Stimulated activated CD8-positive, alpha-beta memory T cell treated with anti-CD3 and anti-CD28 coated beads, Interleukin-4, amount 100 ng/mL, for 48 hours (primary cell): ENCODE measurements at regions not wholly inside any gene's neighbourhood (a gene's known extent, or its start where the extent isn't known, plus 50 kb on each side); places are given as distances from the start of the nearest gene placed in this dataset.
A peak's percentile ranks its signal among the peaks of the same experiment; 100 is the strongest.

Experiments
- DNase-seq: peaks from one replicate; pipeline ENCODE4 v3.0.0-alpha.2; 2020

GRCh38 chr16:85300406-85300968 lies 188.2 kb upstream of the CIBAR2 start:
- no peak for DNase-seq

- no peak for DNase-seq
These were observed 189.0 kb upstream of the CIBAR2 start for GRCh38 chr16:85301231-85301630.

- no peak for DNase-seq
These were observed 190.0 kb upstream of the CIBAR2 start for GRCh38 chr16:85302018-85302847.

- DNase-seq, result no peak
These were observed 190.6 kb upstream of the CIBAR2 start for GRCh38 chr16:85302848-85303353.

- peak; percentile 89 for DNase-seq
These were observed 191.1 kb upstream of the CIBAR2 start for GRCh38 chr16:85303354-85303883.

GRCh38 chr16:85304337-85304736 lies 192.1 kb upstream of the CIBAR2 start:
- DNase-seq, result no peak

GRCh38 chr16:85306071-85306792 lies 194.0 kb upstream of the CIBAR2 start:
- DNase-seq, result peak; percentile 89

GRCh38 chr16:85306793-85307551 lies 194.7 kb upstream of the CIBAR2 start:
- DNase-seq, result no peak

- DNase-seq, result no peak
These were observed 195.5 kb upstream of the CIBAR2 start for GRCh38 chr16:85307552-85308364.

- DNase-seq, result no peak
These were observed 196.6 kb upstream of the CIBAR2 start for GRCh38 chr16:85308611-85309540.

GRCh38 chr16:85309656-85310587 lies 197.7 kb upstream of the CIBAR2 start:
- DNase-seq, result no peak

- DNase-seq, result no peak
These were observed 198.8 kb upstream of the CIBAR2 start for GRCh38 chr16:85310868-85311585.

GRCh38 chr16:85311741-85312140 lies 199.5 kb upstream of the CIBAR2 start:
- DNase-seq, result no peak

GRCh38 chr16:85312174-85312573 lies 199.9 kb upstream of the CIBAR2 start:
- no peak for DNase-seq

- no peak for DNase-seq
These were observed 200.6 kb upstream of the CIBAR2 start for GRCh38 chr16:85312642-85313525.

GRCh38 chr16:85313526-85314301 lies 201.4 kb upstream of the CIBAR2 start:
- no peak for DNase-seq

GRCh38 chr16:85314512-85314971 lies 202.3 kb upstream of the CIBAR2 start:
- DNase-seq, result no peak
